ENCODE measurements at regions not wholly inside any gene's neighbourhood (a gene's known extent, or its start where the extent isn't known, plus 50 kb on each side); places are given as distances from the start of the nearest gene placed in this dataset.

- TF ChIP-seq, protein P1, sequence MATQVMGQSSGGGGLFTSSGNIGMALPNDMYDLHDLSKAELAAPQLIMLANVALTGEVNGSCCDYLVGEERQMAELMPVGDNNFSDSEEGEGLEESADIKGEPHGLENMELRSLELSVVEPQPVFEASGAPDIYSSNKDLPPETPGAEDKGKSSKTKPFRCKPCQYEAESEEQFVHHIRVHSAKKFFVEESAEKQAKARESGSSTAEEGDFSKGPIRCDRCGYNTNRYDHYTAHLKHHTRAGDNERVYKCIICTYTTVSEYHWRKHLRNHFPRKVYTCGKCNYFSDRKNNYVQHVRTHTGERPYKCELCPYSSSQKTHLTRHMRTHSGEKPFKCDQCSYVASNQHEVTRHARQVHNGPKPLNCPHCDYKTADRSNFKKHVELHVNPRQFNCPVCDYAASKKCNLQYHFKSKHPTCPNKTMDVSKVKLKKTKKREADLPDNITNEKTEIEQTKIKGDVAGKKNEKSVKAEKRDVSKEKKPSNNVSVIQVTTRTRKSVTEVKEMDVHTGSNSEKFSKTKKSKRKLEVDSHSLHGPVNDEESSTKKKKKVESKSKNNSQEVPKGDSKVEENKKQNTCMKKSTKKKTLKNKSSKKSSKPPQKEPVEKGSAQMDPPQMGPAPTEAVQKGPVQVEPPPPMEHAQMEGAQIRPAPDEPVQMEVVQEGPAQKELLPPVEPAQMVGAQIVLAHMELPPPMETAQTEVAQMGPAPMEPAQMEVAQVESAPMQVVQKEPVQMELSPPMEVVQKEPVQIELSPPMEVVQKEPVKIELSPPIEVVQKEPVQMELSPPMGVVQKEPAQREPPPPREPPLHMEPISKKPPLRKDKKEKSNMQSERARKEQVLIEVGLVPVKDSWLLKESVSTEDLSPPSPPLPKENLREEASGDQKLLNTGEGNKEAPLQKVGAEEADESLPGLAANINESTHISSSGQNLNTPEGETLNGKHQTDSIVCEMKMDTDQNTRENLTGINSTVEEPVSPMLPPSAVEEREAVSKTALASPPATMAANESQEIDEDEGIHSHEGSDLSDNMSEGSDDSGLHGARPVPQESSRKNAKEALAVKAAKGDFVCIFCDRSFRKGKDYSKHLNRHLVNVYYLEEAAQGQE (IDR thresholded peaks at IDR 0.05; ENCODE audit: low read depth, low read length): no peak
- no peak for TF ChIP-seq NFXL1 (IDR thresholded peaks at IDR 0.05; ENCODE audit: borderline replicate concordance)
Measured at GRCh38 chr6:92271091-92271490, 1148.3 kb downstream of the EPHA7 start (continued).

GRCh38 chr6:92270365-92270764 lies 1149.0 kb downstream of the EPHA7 start:
- WGBS (ENCODE audit: insufficient coverage, insufficient replicate concordance, low lambda C conversion rate, missing lambda C conversion rate): 28% methylated on average over 6 of the region's 6 CpGs
- Histone ChIP-seq H3K79me2 (ENCODE audit: control insufficient read depth, insufficient read depth, low read length) (no peaks in the 10 kb centered on the region), H3K4me1 (ENCODE audit: control insufficient read depth, insufficient read depth, low read length) (no peaks in the 10 kb centered on the region), H3K27me3 (replicated peaks in 1 of 2; ENCODE audit: control insufficient read depth in 2 of 2, insufficient read depth in 2 of 2, low read length in 1 of 2) (no peaks in the 10 kb centered on the region), H3K4me2 (ENCODE audit: control insufficient read depth, insufficient read depth) (no peak overlapping the region), H3K4me3 (no peak overlapping the region), H3K9me3 (replicated peaks; ENCODE audit: control insufficient read depth, insufficient read depth, low read length) (no peaks in the 10 kb centered on the region), H3K9ac (ENCODE audit: control insufficient read depth, insufficient read depth, low read length) (no peak overlapping the region), H3K36me3 (ENCODE audit: control insufficient read depth in 2 of 2, insufficient read depth in 2 of 2, low read length in 1 of 2) (no peaks in the 10 kb centered on the region), H2AFZ (ENCODE audit: control insufficient read depth, low read depth, low read length) (no peak overlapping the region), H3K27ac (ENCODE audit: control insufficient read depth, insufficient read depth) (no peak overlapping the region), H4K20me1 (ENCODE audit: control insufficient read depth, insufficient read depth) (no peaks in the 10 kb centered on the region)
- no peak for FAIRE-seq
- ATAC-seq: no peak
- in situ Hi-C loops (cut with MboI) (no loop called here), intact Hi-C loops (cut with micrococcal nuclease; ENCODE audit: unreplicated experiment) (no loop called here)
- no TSS peak for BruUV-seq (replicated peaks)
- no peak for DNase-seq (ENCODE audit: low read depth, low spot score)
- ChIA-PET POLR2A (no interaction called here), SMC1A (ENCODE audit: uncharacterized antibody, unreplicated experiment) (interaction anchor here (0.6 kb wide), 1 partner anchor 10 kb away, joined by 3 read pairs; no protein-coding TSS in a partner anchor), CTCF (no interaction called here), RAD21 (ENCODE audit: unreplicated experiment) (no interaction called here)
- TF ChIP-seq RB1 (IDR thresholded peaks at IDR 0.05; ENCODE audit: borderline replicate concordance) (no peak), MEF2B (IDR thresholded peaks at IDR 0.05; ENCODE audit: partially characterized antibody, poor library complexity, severe bottlenecking) (no peak), YBX1 (IDR thresholded peaks at IDR 0.05) (no peak), NFIC (IDR thresholded peaks at IDR 0.05; ENCODE audit: low read depth, low read length) (no peak)
- TF ChIP-seq, protein P2, sequence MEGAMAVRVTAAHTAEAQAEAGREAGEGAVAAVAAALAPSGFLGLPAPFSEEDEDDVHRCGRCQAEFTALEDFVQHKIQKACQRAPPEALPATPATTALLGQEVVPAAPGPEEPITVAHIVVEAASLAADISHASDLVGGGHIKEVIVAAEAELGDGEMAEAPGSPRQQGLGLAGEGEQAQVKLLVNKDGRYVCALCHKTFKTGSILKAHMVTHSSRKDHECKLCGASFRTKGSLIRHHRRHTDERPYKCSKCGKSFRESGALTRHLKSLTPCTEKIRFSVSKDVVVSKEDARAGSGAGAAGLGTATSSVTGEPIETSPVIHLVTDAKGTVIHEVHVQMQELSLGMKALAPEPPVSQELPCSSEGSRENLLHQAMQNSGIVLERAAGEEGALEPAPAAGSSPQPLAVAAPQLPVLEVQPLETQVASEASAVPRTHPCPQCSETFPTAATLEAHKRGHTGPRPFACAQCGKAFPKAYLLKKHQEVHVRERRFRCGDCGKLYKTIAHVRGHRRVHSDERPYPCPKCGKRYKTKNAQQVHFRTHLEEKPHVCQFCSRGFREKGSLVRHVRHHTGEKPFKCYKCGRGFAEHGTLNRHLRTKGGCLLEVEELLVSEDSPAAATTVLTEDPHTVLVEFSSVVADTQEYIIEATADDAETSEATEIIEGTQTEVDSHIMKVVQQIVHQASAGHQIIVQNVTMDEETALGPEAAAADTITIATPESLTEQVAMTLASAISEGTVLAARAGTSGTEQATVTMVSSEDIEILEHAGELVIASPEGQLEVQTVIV (IDR thresholded peaks at IDR 0.05; ENCODE audit: borderline replicate concordance, partially characterized antibody): no peak
- TF ChIP-seq, protein P3, sequence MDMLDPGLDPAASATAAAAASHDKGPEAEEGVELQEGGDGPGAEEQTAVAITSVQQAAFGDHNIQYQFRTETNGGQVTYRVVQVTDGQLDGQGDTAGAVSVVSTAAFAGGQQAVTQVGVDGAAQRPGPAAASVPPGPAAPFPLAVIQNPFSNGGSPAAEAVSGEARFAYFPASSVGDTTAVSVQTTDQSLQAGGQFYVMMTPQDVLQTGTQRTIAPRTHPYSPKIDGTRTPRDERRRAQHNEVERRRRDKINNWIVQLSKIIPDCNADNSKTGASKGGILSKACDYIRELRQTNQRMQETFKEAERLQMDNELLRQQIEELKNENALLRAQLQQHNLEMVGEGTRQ (IDR thresholded peaks at IDR 0.05; ENCODE audit: borderline replicate concordance, low read depth, low read length): no peak
- TF ChIP-seq, protein P4, sequence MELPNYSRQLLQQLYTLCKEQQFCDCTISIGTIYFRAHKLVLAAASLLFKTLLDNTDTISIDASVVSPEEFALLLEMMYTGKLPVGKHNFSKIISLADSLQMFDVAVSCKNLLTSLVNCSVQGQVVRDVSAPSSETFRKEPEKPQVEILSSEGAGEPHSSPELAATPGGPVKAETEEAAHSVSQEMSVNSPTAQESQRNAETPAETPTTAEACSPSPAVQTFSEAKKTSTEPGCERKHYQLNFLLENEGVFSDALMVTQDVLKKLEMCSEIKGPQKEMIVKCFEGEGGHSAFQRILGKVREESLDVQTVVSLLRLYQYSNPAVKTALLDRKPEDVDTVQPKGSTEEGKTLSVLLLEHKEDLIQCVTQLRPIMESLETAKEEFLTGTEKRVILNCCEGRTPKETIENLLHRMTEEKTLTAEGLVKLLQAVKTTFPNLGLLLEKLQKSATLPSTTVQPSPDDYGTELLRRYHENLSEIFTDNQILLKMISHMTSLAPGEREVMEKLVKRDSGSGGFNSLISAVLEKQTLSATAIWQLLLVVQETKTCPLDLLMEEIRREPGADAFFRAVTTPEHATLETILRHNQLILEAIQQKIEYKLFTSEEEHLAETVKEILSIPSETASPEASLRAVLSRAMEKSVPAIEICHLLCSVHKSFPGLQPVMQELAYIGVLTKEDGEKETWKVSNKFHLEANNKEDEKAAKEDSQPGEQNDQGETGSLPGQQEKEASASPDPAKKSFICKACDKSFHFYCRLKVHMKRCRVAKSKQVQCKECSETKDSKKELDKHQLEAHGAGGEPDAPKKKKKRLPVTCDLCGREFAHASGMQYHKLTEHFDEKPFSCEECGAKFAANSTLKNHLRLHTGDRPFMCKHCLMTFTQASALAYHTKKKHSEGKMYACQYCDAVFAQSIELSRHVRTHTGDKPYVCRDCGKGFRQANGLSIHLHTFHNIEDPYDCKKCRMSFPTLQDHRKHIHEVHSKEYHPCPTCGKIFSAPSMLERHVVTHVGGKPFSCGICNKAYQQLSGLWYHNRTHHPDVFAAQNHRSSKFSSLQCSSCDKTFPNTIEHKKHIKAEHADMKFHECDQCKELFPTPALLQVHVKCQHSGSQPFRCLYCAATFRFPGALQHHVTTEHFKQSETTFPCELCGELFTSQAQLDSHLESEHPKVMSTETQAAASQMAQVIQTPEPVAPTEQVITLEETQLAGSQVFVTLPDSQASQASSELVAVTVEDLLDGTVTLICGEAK (IDR thresholded peaks at IDR 0.05; ENCODE audit: borderline replicate concordance): no peak

Measured in GM12878 (cell line).